ENCODE measurements at regions not wholly inside any gene's neighbourhood (a gene's known extent, or its start where the extent isn't known, plus 50 kb on each side); places are given as distances from the start of the nearest gene placed in this dataset.
"Not testable (repeated sequence)": the region's sequence is repeated elsewhere in the genome, so short reads cannot be mapped to it uniquely, and the experiment has no call there.

- H3K4me3 Mint-ChIP-seq, result no peak overlapping the region
- H3K4me1 Mint-ChIP-seq, result peaks cover 0 to 11% (median 6%) of the 10 kb centered on the region in 3 donors
Measured at GRCh38 chr4:38416450-38417014, 247.5 kb upstream of the KLF3 start.

GRCh38 chr4:38420254-38420653 is 243.7 kb upstream of the KLF3 start:
- not testable (repeated sequence) for H3K4me3 Mint-ChIP-seq; H3K27me3 Mint-ChIP-seq; ATAC-seq (ENCODE audit: low read depth in 2 of 2); DNase-seq; H3K27ac Mint-ChIP-seq
- Mint-ChIP-seq H3K36me3 (peaks cover 6 to 11% of the 10 kb centered on the region in 2 donors), H3K9me3 (peaks cover 6 to 12% (median 9%) of the 10 kb centered on the region in 7 donors), H3K4me1 (peaks cover 0 to 11% (median 6%) of the 10 kb centered on the region in 3 donors)

More at GRCh38 chr4:38416450-38417014, 247.5 kb upstream of the KLF3 start:
- Mint-ChIP-seq H3K27me3 (no peaks in the 10 kb centered on the region), H3K27ac (no peak overlapping the region), H3K36me3 (peaks cover 6 to 11% of the 10 kb centered on the region in 2 donors), H3K9me3 (peaks cover 6 to 12% (median 9%) of the 10 kb centered on the region in 7 donors)
- ATAC-seq (ENCODE audit: low read depth in 2 of 2) (no peak), DNase-seq (no peak)

GRCh38 chr4:38422850-38423249 is 241.1 kb upstream of the KLF3 start:
- Mint-ChIP-seq H3K9me3 (peaks cover 6 to 20% (median 10%) of the 10 kb centered on the region in 7 donors), H3K4me1 (peaks cover 0 to 10% (median 6%) of the 10 kb centered on the region in 3 donors), H3K27me3 (no peaks in the 10 kb centered on the region), H3K36me3 (peaks cover 6 to 11% of the 10 kb centered on the region in 2 donors), H3K27ac (no peak overlapping the region), H3K4me3 (no peak overlapping the region)
- no peak for ATAC-seq (ENCODE audit: low read depth in 2 of 2)
- DNase-seq, result no peak

- H3K27me3 Mint-ChIP-seq, result peaks cover 0 to 6% (median 0%) of the 10 kb centered on the region in 3 donors
- DNase-seq (no peak), ATAC-seq (ENCODE audit: low read depth in 2 of 2) (no peak)
- peaks cover 6 to 11% of the 10 kb centered on the region in 2 donors for H3K36me3 Mint-ChIP-seq
- peaks cover 6 to 20% (median 10%) of the 10 kb centered on the region in 7 donors for H3K9me3 Mint-ChIP-seq
- H3K4me3 Mint-ChIP-seq, result no peak overlapping the region
- no peak overlapping the region for H3K27ac Mint-ChIP-seq
- H3K4me1 Mint-ChIP-seq, result no peaks in the 10 kb centered on the region
Measured at GRCh38 chr4:38424151-38424871, 239.7 kb upstream of the KLF3 start.

- Mint-ChIP-seq H3K4me3 (no peak overlapping the region), H3K36me3 (no peaks in the 10 kb centered on the region), H3K27ac (no peak overlapping the region), H3K27me3 (peaks cover 0 to 6% (median 0%) of the 10 kb centered on the region in 3 donors), H3K4me1 (no peaks in the 10 kb centered on the region), H3K9me3 (peaks cover 0 to 7% (median 0%) of the 10 kb centered on the region in 7 donors)
- DNase-seq, result no peak
- no peak for ATAC-seq (ENCODE audit: low read depth in 2 of 2)
Measured at GRCh38 chr4:38426532-38426931, 237.5 kb upstream of the KLF3 start.

- Mint-ChIP-seq H3K4me1 (no peaks in the 10 kb centered on the region), H3K27me3 (peaks cover 10 to 11% (median 10%) of the 10 kb centered on the region in 3 donors), H3K9me3 (peaks cover 0 to 26% (median 9%) of the 10 kb centered on the region in 7 donors), H3K4me3 (no peak overlapping the region), H3K27ac (no peak overlapping the region), H3K36me3 (peaks cover 0 to 7% of the 10 kb centered on the region in 2 donors)
- ATAC-seq (ENCODE audit: low read depth in 2 of 2), result no peak
- no peak for DNase-seq
Measured at GRCh38 chr4:38430841-38431240, 233.2 kb upstream of the KLF3 start.

GRCh38 chr4:38442073-38442788 is 221.8 kb upstream of the KLF3 start:
- Mint-ChIP-seq H3K36me3 (no peaks in the 10 kb centered on the region), H3K27me3 (peaks cover 0 to 7% (median under 1%) of the 10 kb centered on the region in 3 donors), H3K4me1 (peaks cover 4 to 6% (median 5%) of the 10 kb centered on the region in 3 donors), H3K9me3 (peaks cover under 1 to 22% (median 17%) of the 10 kb centered on the region in 7 donors), H3K27ac (peak overlapping the region in 2 of 6 donors; percentile 4 to 61), H3K4me3 (peak overlapping the region in 1 of 8 donors; percentile 31)
- peak; percentile 57 to 63 for ATAC-seq (ENCODE audit: low read depth in 2 of 2)
- no peak for DNase-seq

- Mint-ChIP-seq H3K4me3 (peak overlapping the region in 1 of 8 donors; percentile 5), H3K9me3 (peaks cover 3 to 15% (median 8%) of the 10 kb centered on the region in 7 donors), H3K36me3 (no peaks in the 10 kb centered on the region)
Measured at GRCh38 chr4:38449506-38450174, 214.4 kb upstream of the KLF3 start.

GRCh38 chr4:38452009-38452408 is 212.0 kb upstream of the KLF3 start:
- no peak for DNase-seq
- H3K27me3 Mint-ChIP-seq, result peaks cover 0 to 28% (median 0%) of the 10 kb centered on the region in 3 donors

More at GRCh38 chr4:38449506-38450174, 214.4 kb upstream of the KLF3 start:
- no peak for DNase-seq
- H3K27me3 Mint-ChIP-seq, result peaks cover 0 to 30% (median 0%) of the 10 kb centered on the region in 3 donors
- H3K27ac Mint-ChIP-seq, result peak overlapping the region in 1 of 6 donors; percentile 20
- H3K4me1 Mint-ChIP-seq, result no peaks in the 10 kb centered on the region
- no peak for ATAC-seq (ENCODE audit: low read depth in 2 of 2)

GRCh38 chr4:38452542-38452941 is 211.5 kb upstream of the KLF3 start:
- no peak overlapping the region for H3K4me3 Mint-ChIP-seq
- no peaks in the 10 kb centered on the region for H3K4me1 Mint-ChIP-seq
- peaks cover under 1 to 14% (median 4%) of the 10 kb centered on the region in 7 donors for H3K9me3 Mint-ChIP-seq
- H3K27ac Mint-ChIP-seq, result no peak overlapping the region
- no peak for DNase-seq
- peaks cover 0 to 23% (median 0%) of the 10 kb centered on the region in 3 donors for H3K27me3 Mint-ChIP-seq
- ATAC-seq (ENCODE audit: low read depth in 2 of 2), result no peak
- H3K36me3 Mint-ChIP-seq, result no peaks in the 10 kb centered on the region

More at GRCh38 chr4:38452009-38452408, 212.0 kb upstream of the KLF3 start:
- Mint-ChIP-seq H3K4me3 (no peak overlapping the region), H3K9me3 (peaks cover 3 to 14% (median 6%) of the 10 kb centered on the region in 7 donors), H3K4me1 (no peaks in the 10 kb centered on the region), H3K27ac (no peak overlapping the region), H3K36me3 (no peaks in the 10 kb centered on the region)
- no peak for ATAC-seq (ENCODE audit: low read depth in 2 of 2)

GRCh38 chr4:38453253-38453881 is 210.6 kb upstream of the KLF3 start:
- Mint-ChIP-seq H3K36me3 (no peaks in the 10 kb centered on the region), H3K27me3 (peaks cover 0 to 17% (median 0%) of the 10 kb centered on the region in 3 donors), H3K27ac (peak overlapping the region in 1 of 6 donors; percentile 5), H3K9me3 (peaks cover 0 to 14% (median 4%) of the 10 kb centered on the region in 7 donors), H3K4me3 (no peak overlapping the region), H3K4me1 (no peaks in the 10 kb centered on the region)
- no peak for ATAC-seq (ENCODE audit: low read depth in 2 of 2)
- no peak for DNase-seq

GRCh38 chr4:38454284-38454683 is 209.7 kb upstream of the KLF3 start:
- no peaks in the 10 kb centered on the region for H3K36me3 Mint-ChIP-seq
- peaks cover 0 to 8% (median 4%) of the 10 kb centered on the region in 7 donors for H3K9me3 Mint-ChIP-seq
- no peaks in the 10 kb centered on the region for H3K4me1 Mint-ChIP-seq
- DNase-seq (no peak), ATAC-seq (ENCODE audit: low read depth in 2 of 2) (no peak)
- no peak overlapping the region for H3K4me3 Mint-ChIP-seq
- H3K27me3 Mint-ChIP-seq, result peaks cover 0 to 16% (median 0%) of the 10 kb centered on the region in 3 donors
- no peak overlapping the region for H3K27ac Mint-ChIP-seq

Measured in naive B cell (primary cell).